Panc1 (cell line): ENCODE measurements at regions not wholly inside any gene's neighbourhood (a gene's known extent, or its start where the extent isn't known, plus 50 kb on each side); places are given as distances from the start of the nearest gene placed in this dataset.

ENCODE experiments used
- ATAC-seq: fragments of 200-7000 bp; cut with Tn5 transposase; 2 replicates; pipeline ENCODE4 v1.9.1; 2020; ENCODE audit warnings: mild to moderate bottlenecking, moderate library complexity
- BruUV-seq: library from RNA; stranded (reverse); fragments of 400-500 nt; replicated peaks from 2 replicates; lab custom pipeline; 2021; lab: Mats Ljungman, UMichigan
- CTCF ChIA-PET: fragments of 300-600 bp; sonication (Branson Sonifier 250); formaldehyde crosslinking; loops from one replicate; lab custom pipeline; 2022; ENCODE audit warnings: antibody characterized with exemption; lab: Charles Lee
- POLR2A ChIA-PET: fragments of 300-600 bp; sonication (Branson Sonifier 250); formaldehyde crosslinking; loops from one replicate; lab custom pipeline; 2022; ENCODE audit warnings: antibody characterized with exemption; lab: Charles Lee
- DNase-seq: peaks from one replicate; pipeline ENCODE4 v3.0.0-alpha.2; 2010; ENCODE audit warnings: low read depth, low spot score
- H3K27ac ChIP-seq: 2 replicates; pipeline ENCODE4 v1.5.1; 2011; ENCODE audit warnings: mild to moderate bottlenecking, low read length, inconsistent platforms
- H3K27me3 ChIP-seq: fragments of 200-500 bp; sonication (Bioruptor generic); 2 replicates; pipeline ENCODE4 v1.6.0; 2014; ENCODE audit warnings: low read length, inconsistent platforms; ENCODE audit not compliant: control insufficient read depth, insufficient read depth
- H3K36me3 ChIP-seq: fragments of 200-500 bp; sonication (Bioruptor generic); 2 replicates; pipeline ENCODE4 v1.5.1; 2014; ENCODE audit warnings: inconsistent platforms, mild to moderate bottlenecking, low read length, moderate library complexity; ENCODE audit not compliant: control insufficient read depth, insufficient read depth
- H3K4me1 ChIP-seq: 2 replicates; pipeline ENCODE4 v1.5.1; 2011; ENCODE audit warnings: inconsistent platforms, mild to moderate bottlenecking, low read length, moderate library complexity; ENCODE audit not compliant: control insufficient read depth, insufficient read depth
- H3K4me3 ChIP-seq, 2 experiments: 2 replicates each; pipeline ENCODE4 v1.5.1; 2011 to 2012; ENCODE audit warnings: low read depth in 2 of 2, low read length in 2 of 2, mild to moderate bottlenecking in 2 of 2, inconsistent platforms in 1 of 2, moderate library complexity in 1 of 2
- H3K9me3 ChIP-seq: fragments of 200-500 bp; sonication (Bioruptor generic); 2 replicates; pipeline ENCODE4 v1.5.1; 2014; ENCODE audit warnings: low read depth, mild to moderate bottlenecking, inconsistent platforms, low read length, moderate library complexity; ENCODE audit not compliant: control insufficient read depth, insufficient read depth
- POLR2AphosphoS5 ChIP-seq: IDR thresholded peaks from 2 replicates; pipeline ENCODE4 v1.6.1; 2012; ENCODE audit warnings: mild to moderate bottlenecking, low read depth, low read length, moderate library complexity
- SIN3A ChIP-seq: IDR thresholded peaks from 2 replicates; pipeline ENCODE4 v1.6.1; 2012; ENCODE audit warnings: low read depth, mild to moderate bottlenecking, low read length, moderate library complexity, borderline replicate concordance; ENCODE audit not compliant: insufficient read depth
- TCF7L2 ChIP-seq: IDR thresholded peaks from 2 replicates; pipeline ENCODE4 v1.6.1; 2011; ENCODE audit warnings: mild to moderate bottlenecking, low read depth, low read length, inconsistent platforms
- in situ Hi-C: cut with HindIII; loops from 2 replicates; pipeline ENCODE4 v1.10.0; 2016; ENCODE audit warnings: low sequenced_read_pairs, low pct_unique_long_range_greater_than_20kb
- intact Hi-C: fragments of 100-400 bp; cut with micrococcal nuclease; formaldehyde crosslinking; loops from one replicate; pipeline ENCODE4 v1.10.0; 2022; ENCODE audit not compliant: unreplicated experiment
- TF ChIP-seq, protein P1 (sequence below): fragments of 450-650 bp; IDR thresholded peaks from 2 replicates; pipeline ENCODE4 v1.5.1; 2017; ENCODE audit warnings: mild to moderate bottlenecking
- TF ChIP-seq, protein P2 (sequence below), 2 experiments: IDR thresholded peaks; 2 replicates each; pipeline ENCODE4 v1.6.1; 2011 to 2012; ENCODE audit warnings: low read depth in 2 of 2, control low read depth in 1 of 2, low read length in 1 of 2, mild to moderate bottlenecking in 1 of 2, moderate library complexity in 1 of 2; ENCODE audit not compliant: insufficient read depth in 1 of 2

DNA sequence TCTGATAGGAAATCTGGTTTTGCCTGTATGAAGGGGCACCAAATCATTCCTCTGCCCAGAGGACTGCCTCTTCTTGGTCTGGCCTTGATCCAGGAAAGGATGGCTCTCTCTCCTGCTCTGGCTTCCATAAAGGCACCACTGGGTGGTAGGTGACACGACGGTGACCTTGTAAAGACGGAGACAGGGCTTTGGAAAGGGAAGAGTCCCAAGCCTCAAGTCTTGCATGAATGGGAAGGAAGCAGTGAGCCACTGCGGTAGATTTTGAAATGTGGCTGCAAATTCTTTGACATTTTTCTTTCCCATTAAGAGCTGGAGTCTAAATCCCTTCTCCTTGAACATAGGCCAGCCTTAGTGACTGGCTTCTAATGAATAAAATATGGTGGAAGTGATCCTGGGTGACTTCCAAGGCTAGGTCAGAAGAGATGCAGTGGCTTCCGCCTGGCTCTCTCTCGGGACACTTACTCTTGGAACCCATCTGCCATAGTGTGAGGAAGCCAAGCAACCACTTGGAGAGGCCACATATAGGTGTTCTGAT lies 347.4 kb downstream of the BCOR start:
- Histone ChIP-seq H3K4me3 (no peak overlapping the region), H3K27me3 (no peaks in the 10 kb centered on the region), H3K27ac (no peak overlapping the region), H3K9me3 (no peaks in the 10 kb centered on the region), H3K36me3 (no peaks in the 10 kb centered on the region), H3K4me1 (peaks cover 3% of the 10 kb centered on the region; the same call in 1 of the 2 replicates)
- ATAC-seq (no peak), DNase-seq (no peak)
- intact Hi-C loops: no loop called here
- CTCF ChIA-PET: no interaction called here
- no TSS peak for BruUV-seq
- in situ Hi-C loops: no loop called here
- no peak for TF ChIP-seq SIN3A
- TF ChIP-seq POLR2AphosphoS5: no peak
- no peak for TF ChIP-seq TCF7L2
- TF ChIP-seq, protein P1, sequence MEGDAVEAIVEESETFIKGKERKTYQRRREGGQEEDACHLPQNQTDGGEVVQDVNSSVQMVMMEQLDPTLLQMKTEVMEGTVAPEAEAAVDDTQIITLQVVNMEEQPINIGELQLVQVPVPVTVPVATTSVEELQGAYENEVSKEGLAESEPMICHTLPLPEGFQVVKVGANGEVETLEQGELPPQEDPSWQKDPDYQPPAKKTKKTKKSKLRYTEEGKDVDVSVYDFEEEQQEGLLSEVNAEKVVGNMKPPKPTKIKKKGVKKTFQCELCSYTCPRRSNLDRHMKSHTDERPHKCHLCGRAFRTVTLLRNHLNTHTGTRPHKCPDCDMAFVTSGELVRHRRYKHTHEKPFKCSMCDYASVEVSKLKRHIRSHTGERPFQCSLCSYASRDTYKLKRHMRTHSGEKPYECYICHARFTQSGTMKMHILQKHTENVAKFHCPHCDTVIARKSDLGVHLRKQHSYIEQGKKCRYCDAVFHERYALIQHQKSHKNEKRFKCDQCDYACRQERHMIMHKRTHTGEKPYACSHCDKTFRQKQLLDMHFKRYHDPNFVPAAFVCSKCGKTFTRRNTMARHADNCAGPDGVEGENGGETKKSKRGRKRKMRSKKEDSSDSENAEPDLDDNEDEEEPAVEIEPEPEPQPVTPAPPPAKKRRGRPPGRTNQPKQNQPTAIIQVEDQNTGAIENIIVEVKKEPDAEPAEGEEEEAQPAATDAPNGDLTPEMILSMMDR: no peak
- TF ChIP-seq, protein P2, sequence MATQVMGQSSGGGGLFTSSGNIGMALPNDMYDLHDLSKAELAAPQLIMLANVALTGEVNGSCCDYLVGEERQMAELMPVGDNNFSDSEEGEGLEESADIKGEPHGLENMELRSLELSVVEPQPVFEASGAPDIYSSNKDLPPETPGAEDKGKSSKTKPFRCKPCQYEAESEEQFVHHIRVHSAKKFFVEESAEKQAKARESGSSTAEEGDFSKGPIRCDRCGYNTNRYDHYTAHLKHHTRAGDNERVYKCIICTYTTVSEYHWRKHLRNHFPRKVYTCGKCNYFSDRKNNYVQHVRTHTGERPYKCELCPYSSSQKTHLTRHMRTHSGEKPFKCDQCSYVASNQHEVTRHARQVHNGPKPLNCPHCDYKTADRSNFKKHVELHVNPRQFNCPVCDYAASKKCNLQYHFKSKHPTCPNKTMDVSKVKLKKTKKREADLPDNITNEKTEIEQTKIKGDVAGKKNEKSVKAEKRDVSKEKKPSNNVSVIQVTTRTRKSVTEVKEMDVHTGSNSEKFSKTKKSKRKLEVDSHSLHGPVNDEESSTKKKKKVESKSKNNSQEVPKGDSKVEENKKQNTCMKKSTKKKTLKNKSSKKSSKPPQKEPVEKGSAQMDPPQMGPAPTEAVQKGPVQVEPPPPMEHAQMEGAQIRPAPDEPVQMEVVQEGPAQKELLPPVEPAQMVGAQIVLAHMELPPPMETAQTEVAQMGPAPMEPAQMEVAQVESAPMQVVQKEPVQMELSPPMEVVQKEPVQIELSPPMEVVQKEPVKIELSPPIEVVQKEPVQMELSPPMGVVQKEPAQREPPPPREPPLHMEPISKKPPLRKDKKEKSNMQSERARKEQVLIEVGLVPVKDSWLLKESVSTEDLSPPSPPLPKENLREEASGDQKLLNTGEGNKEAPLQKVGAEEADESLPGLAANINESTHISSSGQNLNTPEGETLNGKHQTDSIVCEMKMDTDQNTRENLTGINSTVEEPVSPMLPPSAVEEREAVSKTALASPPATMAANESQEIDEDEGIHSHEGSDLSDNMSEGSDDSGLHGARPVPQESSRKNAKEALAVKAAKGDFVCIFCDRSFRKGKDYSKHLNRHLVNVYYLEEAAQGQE (IDR thresholded peaks at IDR 0.05; ENCODE audit: insufficient read depth in 1 of 2, low read depth in 2 of 2, low read length in 1 of 2): no peak
- POLR2A ChIA-PET: no interaction called here

DNA sequence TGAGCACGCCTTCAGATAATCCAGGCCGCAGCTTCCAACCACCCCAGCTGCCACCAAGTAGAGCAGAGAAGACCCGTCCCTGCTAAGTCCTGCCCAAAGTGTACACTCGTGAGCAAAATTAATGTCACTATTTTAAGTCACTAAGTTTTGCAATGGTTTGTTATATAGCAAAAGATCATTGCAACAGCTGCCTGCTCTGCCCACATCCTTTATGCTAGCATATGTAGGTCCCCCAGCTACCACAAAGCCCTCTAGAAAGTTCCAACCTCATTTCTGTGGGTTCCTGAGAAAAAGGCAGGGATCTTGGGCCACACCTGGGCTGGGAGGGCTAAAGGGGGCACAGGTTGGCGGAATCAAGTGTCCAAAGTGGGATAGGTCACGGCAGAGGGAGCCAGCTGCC lies 346.9 kb downstream of the BCOR start:
- DNase-seq (no peak), ATAC-seq (no peak)
- H3K4me1 ChIP-seq: peaks cover 3% of the 10 kb centered on the region; the same call in 1 of the 2 replicates
- ChIA-PET CTCF (no interaction called here), POLR2A (no interaction called here)
- no peak overlapping the region for H3K4me3 ChIP-seq
- H3K9me3 ChIP-seq: no peaks in the 10 kb centered on the region
- no peaks in the 10 kb centered on the region for H3K36me3 ChIP-seq
- no TSS peak for BruUV-seq
- in situ Hi-C loops (no loop called here), intact Hi-C loops (no loop called here)
- H3K27me3 ChIP-seq: no peaks in the 10 kb centered on the region
- no peak overlapping the region for H3K27ac ChIP-seq
- TF ChIP-seq TCF7L2: no peak
- TF ChIP-seq POLR2AphosphoS5: no peak
- TF ChIP-seq, protein P1: no peak
- no peak for TF ChIP-seq SIN3A
- TF ChIP-seq, protein P2 (IDR thresholded peaks at IDR 0.05; ENCODE audit: insufficient read depth in 1 of 2, low read depth in 2 of 2, low read length in 1 of 2): no peak
